ENCODE measurements at regions not wholly inside any gene's neighbourhood (a gene's known extent, or its start where the extent isn't known, plus 50 kb on each side); places are given as distances from the start of the nearest gene placed in this dataset.

- no peak overlapping the region for H3K4me3 ChIP-seq (ENCODE audit: low read length, poor library complexity, severe bottlenecking)
- H3F3A ChIP-seq (ENCODE audit: low read depth) = no peaks in the 10 kb centered on the region
- H3K4me2 ChIP-seq (ENCODE audit: low read depth, low read length, poor library complexity, severe bottlenecking) = no peak overlapping the region
- no peaks in the 10 kb centered on the region for H3K4me1 ChIP-seq (ENCODE audit: insufficient read depth, low read length, poor library complexity, severe bottlenecking)
- no peaks in the 10 kb centered on the region for H4K20me1 ChIP-seq (ENCODE audit: insufficient read depth, low read length, poor library complexity, severe bottlenecking)
- no peaks in the 10 kb centered on the region for H3K9me3 ChIP-seq (ENCODE audit: insufficient read depth, low read depth, low read length)
- TF ChIP-seq EZH2phosphoT487 (IDR thresholded peaks at IDR 0.05; ENCODE audit: borderline replicate concordance) (no peak), CTCF (conservative IDR thresholded peaks at IDR 0.05; ENCODE audit: low read length) (no peak)
- no peaks in the 10 kb centered on the region for H3K9me2 ChIP-seq (replicated peaks; ENCODE audit: low read depth, low read length)
- H3K79me2 ChIP-seq (ENCODE audit: insufficient read depth, low read length) = no peaks in the 10 kb centered on the region
- no peak overlapping the region for H2AFZ ChIP-seq (ENCODE audit: low read length)
- no peaks in the 10 kb centered on the region for H3K36me3 ChIP-seq (ENCODE audit: insufficient read depth, low read length)
- H3K27me3 ChIP-seq (ENCODE audit: insufficient read depth, low read length, poor library complexity, severe bottlenecking) = no peaks in the 10 kb centered on the region
- H3K9ac ChIP-seq (ENCODE audit: low read depth, low read length, poor library complexity, severe bottlenecking) = no peak overlapping the region
Observed at GRCh38 chr2:116340690-116341089, 1473.8 kb upstream of the DDX18 start.

GRCh38 chr2:116366212-116366611 lies 1448.3 kb upstream of the DDX18 start:
- no peaks in the 10 kb centered on the region for H4K20me1 ChIP-seq (ENCODE audit: insufficient read depth, low read length, poor library complexity, severe bottlenecking)
- no peak overlapping the region for H3K9ac ChIP-seq (ENCODE audit: low read depth, low read length, poor library complexity, severe bottlenecking)
- no peaks in the 10 kb centered on the region for H3K9me2 ChIP-seq (replicated peaks; ENCODE audit: low read depth, low read length)
- H3F3A ChIP-seq (ENCODE audit: low read depth) = no peaks in the 10 kb centered on the region
- no peaks in the 10 kb centered on the region for H3K36me3 ChIP-seq (ENCODE audit: insufficient read depth, low read length)
- H2AFZ ChIP-seq (ENCODE audit: low read length) = no peak overlapping the region
- H3K4me3 ChIP-seq (ENCODE audit: low read length, poor library complexity, severe bottlenecking) = no peak overlapping the region
- no peaks in the 10 kb centered on the region for H3K9me3 ChIP-seq (ENCODE audit: insufficient read depth, low read depth, low read length)
- no peak for TF ChIP-seq EZH2phosphoT487 (IDR thresholded peaks at IDR 0.05; ENCODE audit: borderline replicate concordance)
- TF ChIP-seq CTCF (conservative IDR thresholded peaks at IDR 0.05; ENCODE audit: low read length) = no peak
- no peak overlapping the region for H3K4me2 ChIP-seq (ENCODE audit: low read depth, low read length, poor library complexity, severe bottlenecking)
- H3K4me1 ChIP-seq (ENCODE audit: insufficient read depth, low read length, poor library complexity, severe bottlenecking) = no peaks in the 10 kb centered on the region
- no peaks in the 10 kb centered on the region for H3K27me3 ChIP-seq (ENCODE audit: insufficient read depth, low read length, poor library complexity, severe bottlenecking)
- no peaks in the 10 kb centered on the region for H3K79me2 ChIP-seq (ENCODE audit: insufficient read depth, low read length)

GRCh38 chr2:116378786-116379185 lies 1435.7 kb upstream of the DDX18 start:
- H3K9ac ChIP-seq (ENCODE audit: low read depth, low read length, poor library complexity, severe bottlenecking) = no peak overlapping the region
- no peaks in the 10 kb centered on the region for H3K27me3 ChIP-seq (ENCODE audit: insufficient read depth, low read length, poor library complexity, severe bottlenecking)
- no peaks in the 10 kb centered on the region for H4K20me1 ChIP-seq (ENCODE audit: insufficient read depth, low read length, poor library complexity, severe bottlenecking)
- H3K79me2 ChIP-seq (ENCODE audit: insufficient read depth, low read length) = no peaks in the 10 kb centered on the region
- no peaks in the 10 kb centered on the region for H3K9me3 ChIP-seq (ENCODE audit: insufficient read depth, low read depth, low read length)
- H3K4me1 ChIP-seq (ENCODE audit: insufficient read depth, low read length, poor library complexity, severe bottlenecking) = no peaks in the 10 kb centered on the region
- H3K9me2 ChIP-seq (replicated peaks; ENCODE audit: low read depth, low read length) = no peaks in the 10 kb centered on the region
- no peaks in the 10 kb centered on the region for H3F3A ChIP-seq (ENCODE audit: low read depth)
- H2AFZ ChIP-seq (ENCODE audit: low read length) = no peak overlapping the region
- H3K4me3 ChIP-seq (ENCODE audit: low read length, poor library complexity, severe bottlenecking) = no peak overlapping the region
- H3K4me2 ChIP-seq (ENCODE audit: low read depth, low read length, poor library complexity, severe bottlenecking) = no peak overlapping the region
- TF ChIP-seq CTCF (conservative IDR thresholded peaks at IDR 0.05; ENCODE audit: low read length) (no peak), EZH2phosphoT487 (IDR thresholded peaks at IDR 0.05; ENCODE audit: borderline replicate concordance) (no peak)
- no peaks in the 10 kb centered on the region for H3K36me3 ChIP-seq (ENCODE audit: insufficient read depth, low read length)

Measured in Loucy (cell line).